ENCODE measurements at regions not wholly inside any gene's neighbourhood (a gene's known extent, or its start where the extent isn't known, plus 50 kb on each side); places are given as distances from the start of the nearest gene placed in this dataset.

GRCh38 chr5:105392710-105393149 is 1830.1 kb upstream of the NUDT12 start:
- CTCF ChIA-PET: no interaction called here
- BruUV-seq (replicated peaks): no TSS peak
- Histone ChIP-seq H3K4me3 (ENCODE audit: low read depth, low read length, poor library complexity, severe bottlenecking) (no peak overlapping the region), H3K4me1 (ENCODE audit: insufficient read depth, low read length, poor library complexity, severe bottlenecking) (peaks cover 2% of the 10 kb centered on the region), H3K27me3 (replicated peaks; ENCODE audit: insufficient read depth, low read depth, low read length, poor library complexity) (no peaks in the 10 kb centered on the region), H3K27ac (ENCODE audit: low read depth, low read length, poor library complexity, severe bottlenecking) (no peak overlapping the region), H3K36me3 (ENCODE audit: insufficient read depth, low read length, poor library complexity, severe bottlenecking) (no peaks in the 10 kb centered on the region), H3K9me3 (ENCODE audit: low read depth, low read length, poor library complexity, severe bottlenecking) (no peaks in the 10 kb centered on the region)
- no peak for DNase-seq (ENCODE audit: low spot score)
- intact Hi-C loops (cut with micrococcal nuclease; ENCODE audit: unreplicated experiment): no loop called here
- TF ChIP-seq EZH2 (IDR thresholded peaks at IDR 0.05; ENCODE audit: borderline replicate concordance, low read depth, low read length, poor library complexity, severe bottlenecking): no peak
- TF ChIP-seq, protein P1, sequence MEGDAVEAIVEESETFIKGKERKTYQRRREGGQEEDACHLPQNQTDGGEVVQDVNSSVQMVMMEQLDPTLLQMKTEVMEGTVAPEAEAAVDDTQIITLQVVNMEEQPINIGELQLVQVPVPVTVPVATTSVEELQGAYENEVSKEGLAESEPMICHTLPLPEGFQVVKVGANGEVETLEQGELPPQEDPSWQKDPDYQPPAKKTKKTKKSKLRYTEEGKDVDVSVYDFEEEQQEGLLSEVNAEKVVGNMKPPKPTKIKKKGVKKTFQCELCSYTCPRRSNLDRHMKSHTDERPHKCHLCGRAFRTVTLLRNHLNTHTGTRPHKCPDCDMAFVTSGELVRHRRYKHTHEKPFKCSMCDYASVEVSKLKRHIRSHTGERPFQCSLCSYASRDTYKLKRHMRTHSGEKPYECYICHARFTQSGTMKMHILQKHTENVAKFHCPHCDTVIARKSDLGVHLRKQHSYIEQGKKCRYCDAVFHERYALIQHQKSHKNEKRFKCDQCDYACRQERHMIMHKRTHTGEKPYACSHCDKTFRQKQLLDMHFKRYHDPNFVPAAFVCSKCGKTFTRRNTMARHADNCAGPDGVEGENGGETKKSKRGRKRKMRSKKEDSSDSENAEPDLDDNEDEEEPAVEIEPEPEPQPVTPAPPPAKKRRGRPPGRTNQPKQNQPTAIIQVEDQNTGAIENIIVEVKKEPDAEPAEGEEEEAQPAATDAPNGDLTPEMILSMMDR (conservative IDR thresholded peaks at IDR 0.05; ENCODE audit: low read depth, low read length): no peak
- POLR2A ChIA-PET (ENCODE audit: low non-redundant PET): no interaction called here

- CTCF ChIA-PET: no interaction called here
- H3K9me3 ChIP-seq (ENCODE audit: low read depth, low read length, poor library complexity, severe bottlenecking): no peaks in the 10 kb centered on the region
- TF ChIP-seq, protein P1 (conservative IDR thresholded peaks at IDR 0.05; ENCODE audit: low read depth, low read length): no peak
- no peak for TF ChIP-seq EZH2 (IDR thresholded peaks at IDR 0.05; ENCODE audit: borderline replicate concordance, low read depth, low read length, poor library complexity, severe bottlenecking)
- POLR2A ChIA-PET (ENCODE audit: low non-redundant PET): no interaction called here
- no TSS peak for BruUV-seq (replicated peaks)
- no peak for DNase-seq (ENCODE audit: low spot score)
- H3K4me1 ChIP-seq (ENCODE audit: insufficient read depth, low read length, poor library complexity, severe bottlenecking): no peaks in the 10 kb centered on the region
- H3K27me3 ChIP-seq (replicated peaks; ENCODE audit: insufficient read depth, low read depth, low read length, poor library complexity): no peaks in the 10 kb centered on the region
- intact Hi-C loops (cut with micrococcal nuclease; ENCODE audit: unreplicated experiment): no loop called here
- no peak overlapping the region for H3K27ac ChIP-seq (ENCODE audit: low read depth, low read length, poor library complexity, severe bottlenecking)
- no peaks in the 10 kb centered on the region for H3K36me3 ChIP-seq (ENCODE audit: insufficient read depth, low read length, poor library complexity, severe bottlenecking)
- H3K4me3 ChIP-seq (ENCODE audit: low read depth, low read length, poor library complexity, severe bottlenecking): no peak overlapping the region
These were observed 1829.6 kb upstream of the NUDT12 start for GRCh38 chr5:105392122-105392709.

- Histone ChIP-seq H3K36me3 (ENCODE audit: insufficient read depth, low read length, poor library complexity, severe bottlenecking) (no peaks in the 10 kb centered on the region), H3K4me3 (ENCODE audit: low read depth, low read length, poor library complexity, severe bottlenecking) (no peak overlapping the region), H3K27me3 (replicated peaks; ENCODE audit: insufficient read depth, low read depth, low read length, poor library complexity) (no peaks in the 10 kb centered on the region), H3K9me3 (ENCODE audit: low read depth, low read length, poor library complexity, severe bottlenecking) (no peaks in the 10 kb centered on the region), H3K27ac (ENCODE audit: low read depth, low read length, poor library complexity, severe bottlenecking) (no peak overlapping the region), H3K4me1 (ENCODE audit: insufficient read depth, low read length, poor library complexity, severe bottlenecking) (no peaks in the 10 kb centered on the region)
- BruUV-seq (replicated peaks): no TSS peak
- no peak for TF ChIP-seq EZH2 (IDR thresholded peaks at IDR 0.05; ENCODE audit: borderline replicate concordance, low read depth, low read length, poor library complexity, severe bottlenecking)
- TF ChIP-seq, protein P1 (conservative IDR thresholded peaks at IDR 0.05; ENCODE audit: low read depth, low read length): no peak
- POLR2A ChIA-PET (ENCODE audit: low non-redundant PET): no interaction called here
- CTCF ChIA-PET: no interaction called here
- no peak for DNase-seq (ENCODE audit: low spot score)
- intact Hi-C loops (cut with micrococcal nuclease; ENCODE audit: unreplicated experiment): no loop called here
These were observed 1817.5 kb upstream of the NUDT12 start for GRCh38 chr5:105380126-105380525.

Measured in A673 (cell line).